Spinal cord (tissue), 9 donors: ENCODE measurements at regions not wholly inside any gene's neighbourhood (a gene's known extent, or its start where the extent isn't known, plus 50 kb on each side); places are given as distances from the start of the nearest gene placed in this dataset.
"Not testable (repeated sequence)": the region's sequence is repeated elsewhere in the genome, so short reads cannot be mapped to it uniquely, and the experiment has no call there.

Source experiments
- DNase-seq, 6 donors: peaks; one replicate each; pipeline versions ENCODE4 v3.0.0 to v3.0.0-alpha.2; 2013 to 2015; ENCODE audit warnings: low spot score in 6 of 6, low read depth in 4 of 6
- H3K27ac ChIP-seq: one replicate; pipeline ENCODE4 v1.5.1; 2013; ENCODE audit warnings: low read depth, low read length, control low read depth
- H3K27me3 ChIP-seq: one replicate; pipeline ENCODE4 v1.6.1; 2013; ENCODE audit warnings: low read length; ENCODE audit not compliant: control insufficient read depth, insufficient read depth
- H3K36me3 ChIP-seq: one replicate; pipeline ENCODE4 v1.6.1; 2013; ENCODE audit warnings: low read length; ENCODE audit not compliant: control insufficient read depth, insufficient read depth
- H3K4me1 ChIP-seq: one replicate; pipeline ENCODE4 v1.6.1; 2013; ENCODE audit warnings: low read length; ENCODE audit not compliant: control insufficient read depth, insufficient read depth
- H3K4me3 ChIP-seq: one replicate; pipeline ENCODE4 v1.5.1; 2013; ENCODE audit warnings: low read depth, low read length, control low read depth
- H3K9me3 ChIP-seq: one replicate; pipeline ENCODE4 v1.6.1; 2013; ENCODE audit warnings: low read length; ENCODE audit not compliant: control insufficient read depth, insufficient read depth
- WGBS: methylation state at CpG from one replicate; pipeline ENCODE4 v1.1.5; 2013; ENCODE audit warnings: missing lambda C conversion rate; ENCODE audit not compliant: insufficient coverage; 5-methylcytosine and 5-hydroxymethylcytosine counted together
- donor health status: healthy.

DNA sequence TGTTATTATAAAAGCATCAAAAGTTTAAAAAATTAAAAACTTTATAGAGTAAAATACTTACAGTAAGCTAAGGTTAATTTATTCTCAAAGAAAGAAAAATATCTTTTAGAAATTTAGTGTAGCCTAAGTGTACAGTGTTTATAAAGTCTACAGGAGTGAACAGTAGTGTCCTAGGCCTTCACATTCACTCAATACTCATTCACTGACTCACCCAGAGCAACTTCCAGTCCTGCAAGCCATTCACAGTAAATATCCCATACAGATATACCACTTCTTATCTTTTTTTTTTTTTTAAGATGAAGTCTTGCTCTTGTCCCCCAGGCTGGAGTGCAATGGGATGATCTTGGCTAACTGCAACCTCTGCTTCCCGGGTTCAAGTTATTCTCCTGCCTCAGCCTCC lies 73.1 kb upstream of the FST start:
- Histone ChIP-seq H3K27ac (no peak overlapping the region), H3K4me3 (no peak overlapping the region), H3K27me3 (no peaks in the 10 kb centered on the region), H3K36me3 (no peaks in the 10 kb centered on the region), H3K9me3 (no peaks in the 10 kb centered on the region), H3K4me1 (no peaks in the 10 kb centered on the region)
- WGBS, result no CpG with 5 or more reads among the region's 1 CpG
- no peak for DNase-seq

DNA sequence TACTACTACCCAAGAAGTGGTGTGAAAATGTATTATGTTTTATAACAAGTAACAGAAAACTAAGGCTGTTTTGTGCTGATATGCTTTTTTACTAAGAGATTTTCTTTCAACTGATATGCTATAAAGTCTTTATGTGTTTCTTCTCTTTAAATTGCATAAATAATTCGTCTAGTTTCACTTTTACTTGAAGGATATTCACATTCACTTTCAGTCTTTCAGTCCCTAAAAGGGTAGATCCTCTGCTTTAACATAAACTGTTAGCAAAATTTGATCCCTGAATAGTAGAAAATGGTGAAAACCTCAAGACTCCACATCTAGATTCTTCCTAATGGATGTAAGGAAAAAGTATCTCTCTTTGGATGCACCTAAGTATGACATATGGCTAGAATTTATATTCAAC lies 69.0 kb upstream of the FST start:
- Histone ChIP-seq H3K4me3 (no peak overlapping the region), H3K4me1 (no peaks in the 10 kb centered on the region), H3K27ac (no peak overlapping the region), H3K36me3 (no peaks in the 10 kb centered on the region), H3K27me3 (no peaks in the 10 kb centered on the region), H3K9me3 (no peaks in the 10 kb centered on the region)
- no CpG with 5 or more reads among the region's 1 CpG for WGBS
- no peak for DNase-seq

DNA sequence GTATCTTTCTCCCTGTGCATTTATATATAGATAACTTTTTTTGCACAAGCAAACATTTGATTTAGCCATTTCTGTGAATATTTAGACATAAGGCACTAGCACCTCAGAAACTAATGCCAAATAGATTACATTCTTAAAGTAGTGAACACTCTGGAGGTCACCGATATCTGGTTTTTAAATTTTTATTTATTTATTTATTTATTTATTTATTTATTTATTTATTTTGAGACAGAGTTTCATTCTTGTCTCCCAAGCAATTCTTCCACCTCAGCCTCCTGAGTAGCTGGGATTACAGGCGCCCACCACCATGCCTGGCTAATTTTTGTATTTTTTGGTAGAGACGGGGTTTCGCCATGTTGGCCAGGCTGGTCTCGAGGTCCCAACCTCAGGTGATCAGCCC lies 67.9 kb upstream of the FST start:
- H3K36me3 ChIP-seq, result not testable (repeated sequence)

DNA sequence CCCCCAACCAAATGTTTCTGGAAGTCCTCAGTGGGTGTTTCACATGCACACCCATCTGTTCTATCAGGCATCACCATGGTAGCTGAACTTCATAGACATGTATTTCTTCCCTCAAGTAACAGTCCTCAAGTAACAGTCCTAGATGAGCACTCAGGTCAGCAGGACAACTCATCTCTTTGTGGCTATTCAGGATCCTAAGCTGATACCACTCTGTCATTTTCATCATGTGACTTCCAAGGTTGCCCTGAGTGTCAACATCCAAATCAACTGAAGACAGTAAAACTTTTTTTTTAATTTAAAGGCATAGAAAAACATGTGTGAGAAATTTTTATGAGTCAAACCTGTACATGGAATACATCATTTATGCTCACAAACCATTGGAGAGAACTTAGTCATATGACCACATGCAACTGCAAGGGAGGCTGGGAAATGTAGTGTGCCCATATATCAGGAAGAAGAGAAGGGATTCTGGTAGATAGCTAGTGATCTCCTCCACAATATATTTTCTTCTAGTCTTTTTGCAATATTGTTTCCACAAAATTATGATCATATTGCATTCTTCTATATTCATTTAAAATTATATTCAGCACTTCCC lies 64.2 kb upstream of the FST start:
- Histone ChIP-seq H3K4me3 (no peak overlapping the region), H3K9me3 (no peaks in the 10 kb centered on the region)

More for the DNA sequence above, 67.9 kb upstream of the FST start:
- not testable (repeated sequence) for DNase-seq, H3K9me3 ChIP-seq, H3K27ac ChIP-seq, H3K27me3 ChIP-seq, H3K4me1 ChIP-seq, H3K4me3 ChIP-seq
- no CpG with 5 or more reads among the region's 5 CpGs for WGBS

DNA sequence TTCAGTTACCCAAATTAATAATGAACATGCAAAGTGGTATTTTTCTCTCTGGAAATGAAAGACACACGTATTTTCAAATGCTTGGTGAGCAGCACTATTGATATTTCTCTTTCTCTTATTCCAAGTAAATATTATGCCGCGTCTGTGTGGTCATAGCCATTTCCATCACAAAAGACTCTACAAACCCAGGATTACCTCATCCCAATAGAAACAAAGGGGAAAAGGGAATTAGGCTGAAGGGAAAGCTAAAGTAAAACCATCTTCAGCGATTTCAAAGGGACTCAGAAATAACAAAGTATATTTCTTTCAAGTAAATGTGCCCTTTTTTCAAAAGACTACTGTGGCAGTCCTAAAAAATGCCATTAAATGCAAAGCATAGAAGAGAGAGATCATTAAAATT lies 62.0 kb upstream of the FST start:
- Histone ChIP-seq H3K27ac (no peak overlapping the region), H3K27me3 (no peaks in the 10 kb centered on the region), H3K4me3 (no peak overlapping the region), H3K36me3 (no peaks in the 10 kb centered on the region), H3K4me1 (no peaks in the 10 kb centered on the region), H3K9me3 (no peaks in the 10 kb centered on the region)
- DNase-seq, result peak in 1 of 6 donors; percentile 22
- no CpG with 5 or more reads among the region's 4 CpGs for WGBS

More for the DNA sequence above, 64.2 kb upstream of the FST start:
- no peaks in the 10 kb centered on the region for H3K27me3 ChIP-seq
- no peak overlapping the region for H3K27ac ChIP-seq
- no peaks in the 10 kb centered on the region for H3K36me3 ChIP-seq
- no peaks in the 10 kb centered on the region for H3K4me1 ChIP-seq
- no peak for DNase-seq

DNA sequence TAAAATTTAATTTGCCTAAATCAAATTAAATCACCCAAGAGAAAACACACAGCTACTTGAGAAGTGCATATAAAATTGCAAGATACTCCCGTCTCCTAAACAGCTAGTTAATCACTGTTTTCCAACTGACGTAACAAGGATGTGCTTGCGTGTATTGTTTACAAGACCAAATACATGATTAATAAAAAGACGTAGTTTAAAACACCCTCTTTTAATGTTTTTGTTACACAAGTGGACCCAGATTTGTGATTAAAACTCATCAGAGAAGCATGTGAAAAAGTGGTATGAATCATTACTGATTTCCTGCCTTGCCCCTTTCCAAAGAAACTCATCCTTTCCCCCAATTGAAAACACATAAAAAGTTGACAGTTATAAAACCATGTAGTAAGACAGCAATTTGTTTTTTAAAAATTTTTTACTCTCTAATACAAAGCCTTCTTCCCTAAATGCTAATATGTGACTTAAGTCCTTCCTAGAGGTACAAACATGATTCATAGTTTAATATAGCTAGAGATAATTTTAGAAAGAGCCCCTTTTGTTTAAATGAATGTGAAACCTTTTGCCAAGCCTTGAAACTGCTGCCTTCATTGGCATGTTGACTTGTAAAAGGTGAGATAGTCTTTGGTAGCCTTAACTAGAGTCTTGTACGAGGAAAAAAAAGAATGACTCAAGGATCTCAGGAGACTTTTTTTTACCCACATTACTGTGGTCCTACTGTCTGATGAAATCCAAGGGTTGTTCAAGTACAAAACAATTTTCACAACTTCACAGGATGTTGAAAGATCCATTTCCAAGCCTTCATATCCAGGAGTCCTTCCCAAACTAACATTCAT lies 61.4 kb upstream of the FST start:
- no peaks in the 10 kb centered on the region for H3K4me1 ChIP-seq
- H3K27ac ChIP-seq, result no peak overlapping the region
- H3K27me3 ChIP-seq, result no peaks in the 10 kb centered on the region
- H3K4me3 ChIP-seq, result no peak overlapping the region
- WGBS, result no CpG with 5 or more reads among the region's 5 CpGs
- H3K9me3 ChIP-seq, result no peaks in the 10 kb centered on the region
- no peak for DNase-seq
- no peaks in the 10 kb centered on the region for H3K36me3 ChIP-seq

DNA sequence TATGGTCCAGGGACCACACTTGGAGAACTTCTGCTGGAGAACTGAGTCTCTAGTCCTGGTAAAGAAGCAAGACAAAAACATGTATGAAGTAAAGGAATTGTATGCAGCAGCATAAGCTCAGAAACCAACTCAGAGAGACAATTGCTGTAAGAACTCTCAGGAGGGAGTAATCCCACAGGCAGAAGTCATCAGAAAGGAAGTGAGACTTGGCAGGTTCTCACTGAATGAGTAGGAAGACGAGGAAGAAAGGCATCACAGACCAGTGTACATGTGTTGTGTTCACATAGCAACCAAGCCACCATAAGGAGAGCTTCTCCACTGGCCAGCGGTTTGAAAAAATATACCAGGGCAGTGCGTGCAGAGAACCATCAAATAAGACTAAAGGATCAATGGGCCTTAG lies 57.9 kb upstream of the FST start:
- Histone ChIP-seq H3K4me3 (no peak overlapping the region), H3K9me3 (no peaks in the 10 kb centered on the region), H3K27ac (no peak overlapping the region), H3K36me3 (no peaks in the 10 kb centered on the region), H3K27me3 (no peaks in the 10 kb centered on the region), H3K4me1 (no peaks in the 10 kb centered on the region)
- DNase-seq, result no peak
- 17% methylated on average over 1 of the region's 3 CpGs for WGBS

DNA sequence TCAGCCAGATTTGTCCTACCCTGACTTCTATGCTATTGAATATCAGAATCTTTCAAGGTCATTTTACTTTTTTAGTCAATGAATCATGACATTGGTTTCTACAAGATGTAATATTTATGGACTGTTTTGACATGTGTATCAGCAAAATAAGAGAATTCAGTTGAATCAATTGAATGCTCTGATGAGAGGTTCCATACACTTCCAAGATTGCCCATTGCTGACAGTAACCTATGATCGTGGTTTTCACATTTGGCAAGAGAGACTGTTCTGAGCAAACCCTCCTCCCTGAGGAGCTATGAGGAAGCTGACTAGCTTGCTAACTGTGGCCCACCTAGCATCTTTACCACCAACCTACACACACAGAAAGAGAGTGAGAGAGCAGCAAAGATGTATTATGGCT lies 56.7 kb upstream of the FST start:
- no CpG with 5 or more reads among the region's 1 CpG for WGBS
- Histone ChIP-seq H3K27me3 (no peaks in the 10 kb centered on the region), H3K4me1 (no peaks in the 10 kb centered on the region), H3K9me3 (no peaks in the 10 kb centered on the region), H3K4me3 (no peak overlapping the region), H3K36me3 (no peaks in the 10 kb centered on the region), H3K27ac (no peak overlapping the region)
- no peak for DNase-seq

DNA sequence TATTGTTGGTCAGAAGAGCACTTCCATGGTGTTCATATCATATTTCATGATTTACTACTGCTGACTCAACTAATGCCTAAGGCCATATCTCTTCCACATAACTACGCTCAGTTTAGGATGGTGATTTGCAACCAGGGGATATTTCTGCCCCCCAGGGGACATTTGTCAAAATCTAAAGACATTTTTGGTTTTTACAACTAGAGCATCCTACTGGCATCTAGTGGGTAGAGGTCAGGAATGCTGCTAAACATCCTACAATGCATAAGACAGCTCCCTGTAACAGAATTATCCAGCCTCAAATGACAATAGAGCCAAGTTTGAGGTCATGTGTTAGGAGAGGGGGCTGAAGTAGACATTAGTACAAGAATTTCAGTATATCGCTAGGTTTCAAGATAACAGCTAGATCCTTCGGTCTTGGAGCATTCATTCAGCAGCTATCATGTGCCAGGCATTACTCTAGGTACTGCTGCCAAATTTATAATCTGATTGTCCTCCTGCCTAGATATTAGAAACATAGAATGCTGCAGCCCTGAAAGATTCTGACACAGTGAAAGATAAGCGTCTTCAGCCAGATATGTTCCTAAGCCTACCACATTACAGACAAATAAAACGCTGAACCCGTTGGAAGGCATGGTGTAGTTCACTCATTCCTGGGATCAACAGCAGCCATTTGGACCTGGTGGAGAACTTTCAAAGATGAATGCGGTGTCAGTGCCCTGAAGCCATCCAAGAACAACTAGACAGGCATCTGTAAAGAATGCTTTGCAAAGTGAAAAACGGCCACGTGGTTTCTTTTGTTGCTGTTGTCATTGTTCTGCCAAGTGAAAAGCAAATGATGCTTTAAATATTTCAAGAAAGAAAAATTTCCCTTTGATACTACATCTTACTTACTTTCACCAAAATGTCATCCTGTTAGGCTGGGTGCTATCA lies 55.5 kb upstream of the FST start:
- no peaks in the 10 kb centered on the region for H3K4me1 ChIP-seq
- no peak for DNase-seq
- H3K9me3 ChIP-seq, result no peaks in the 10 kb centered on the region
- H3K36me3 ChIP-seq, result no peaks in the 10 kb centered on the region
- H3K27me3 ChIP-seq, result no peaks in the 10 kb centered on the region
- no peak overlapping the region for H3K4me3 ChIP-seq
- no peak overlapping the region for H3K27ac ChIP-seq
- WGBS, result 93% methylated on average over 3 of the region's 9 CpGs
